Activated CD4-positive, CD25-positive, alpha-beta regulatory T cell treated with anti-CD3 and anti-CD28 coated beads, Interleukin-2, amount 50 U/mL, for 72 hours (primary cell): ENCODE measurements at regions not wholly inside any gene's neighbourhood (a gene's known extent, or its start where the extent isn't known, plus 50 kb on each side); places are given as distances from the start of the nearest gene placed in this dataset.

Experiments used
- DNase-seq: peaks from one replicate; pipeline ENCODE4 v3.0.0; 2021

DNA sequence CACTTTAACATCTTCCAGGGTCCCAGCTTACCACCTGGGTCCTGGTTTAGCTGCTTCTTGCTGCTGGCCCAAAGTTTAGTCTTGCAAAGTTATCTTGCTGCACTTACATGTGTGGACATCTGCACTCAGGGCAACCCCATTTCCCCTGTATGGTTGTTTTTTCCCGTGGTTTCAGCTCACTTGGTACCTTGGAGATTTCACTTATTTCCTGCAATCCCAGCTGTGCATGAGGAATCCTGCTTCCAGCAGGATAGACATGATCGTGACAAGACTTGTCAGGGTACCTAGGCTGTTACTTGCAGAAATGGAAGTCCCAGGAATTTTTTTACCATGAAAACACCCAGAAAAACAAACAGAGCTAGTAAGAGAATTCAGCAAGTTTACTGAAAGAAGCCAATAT, 95.9 kb upstream of the LEP start:
- no peak for DNase-seq

DNA sequence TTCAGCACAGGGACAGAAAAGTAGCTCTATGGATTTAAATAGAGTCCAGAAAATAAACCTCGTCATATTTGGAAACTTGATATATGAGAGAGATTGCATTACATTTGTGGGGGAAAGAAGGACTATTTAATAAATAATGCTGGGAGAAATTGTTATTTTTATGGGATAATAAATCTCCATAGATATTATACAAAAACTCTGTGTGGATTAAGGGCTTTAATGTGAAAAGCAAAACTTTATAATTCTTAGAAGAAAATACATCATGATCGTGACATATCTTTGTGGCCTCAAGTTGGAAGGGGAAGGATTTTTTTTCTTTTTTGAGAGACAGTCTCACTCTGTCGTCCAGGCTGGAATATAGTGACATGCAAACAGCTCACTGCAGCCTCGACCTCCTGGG, 95.0 kb upstream of the LEP start:
- DNase-seq = no peak

DNA sequence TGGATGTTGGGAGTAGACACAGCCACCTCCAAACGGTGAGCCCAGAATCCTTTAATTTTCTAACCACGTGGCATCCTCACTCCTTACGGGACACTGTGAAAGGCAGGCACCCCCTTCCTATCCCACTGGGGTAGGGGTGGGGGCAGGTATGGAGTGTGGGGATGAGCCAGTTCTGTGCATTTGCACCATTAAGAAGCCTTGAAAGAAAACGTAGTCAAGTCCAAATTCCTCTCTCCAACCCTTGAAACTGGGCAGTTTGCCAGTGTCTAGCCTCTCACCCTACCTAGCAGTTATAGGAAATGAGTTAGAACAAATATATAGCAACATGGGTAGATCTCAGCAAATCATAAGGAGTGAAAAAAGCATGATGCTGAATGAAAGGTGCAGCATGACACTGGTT, 92.4 kb upstream of the LEP start:
- no peak for DNase-seq

DNA sequence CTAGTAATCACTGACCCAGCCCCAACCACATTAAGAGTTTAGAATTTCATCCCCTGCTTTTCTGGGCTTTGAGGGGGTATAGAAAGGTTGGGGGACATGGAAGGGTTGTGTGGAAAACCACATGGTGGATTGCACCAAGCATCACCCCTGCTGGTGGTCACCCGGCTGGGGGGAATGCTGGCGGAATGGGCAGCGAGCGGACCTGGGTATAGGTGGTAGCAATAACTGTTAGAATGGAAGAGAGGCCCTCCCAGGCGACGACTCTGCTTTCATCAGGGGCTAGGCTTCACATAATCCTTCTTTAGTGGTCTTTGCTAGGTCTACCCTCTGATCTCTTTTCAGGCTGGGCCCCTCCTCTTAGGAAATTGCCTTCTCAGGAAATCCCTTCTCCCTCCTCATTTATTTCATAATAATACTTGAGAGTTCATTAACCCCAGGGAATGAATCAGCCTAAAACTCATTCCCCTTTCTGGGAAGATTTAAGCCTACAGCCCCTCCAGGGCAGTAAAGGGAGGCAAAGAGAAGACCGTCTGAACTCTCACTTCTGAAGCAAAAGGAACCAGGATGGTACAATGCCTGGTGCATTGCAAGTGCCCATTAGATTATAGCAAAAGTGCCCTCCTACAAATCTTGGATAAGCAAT, 90.7 kb upstream of the LEP start:
- DNase-seq = no peak

DNA sequence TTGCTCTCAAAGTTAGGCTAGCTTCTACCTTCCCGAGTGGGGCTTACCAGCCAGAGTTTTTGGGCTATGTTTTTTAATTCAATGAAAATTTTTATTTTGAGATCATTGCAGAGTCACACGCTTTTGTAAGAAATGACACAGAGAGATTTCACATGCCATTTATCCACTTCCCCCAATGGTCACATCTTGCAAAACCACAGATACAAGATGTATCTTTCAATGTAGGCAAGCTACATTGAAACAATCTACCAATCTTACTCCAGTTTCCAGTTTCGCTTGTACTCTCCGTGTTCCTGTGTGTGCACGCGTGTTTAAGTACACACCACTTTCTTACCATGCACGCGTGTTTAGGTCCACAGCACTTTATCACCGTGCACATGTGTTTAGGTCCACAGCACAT, 89.4 kb upstream of the LEP start:
- DNase-seq = no peak

DNA sequence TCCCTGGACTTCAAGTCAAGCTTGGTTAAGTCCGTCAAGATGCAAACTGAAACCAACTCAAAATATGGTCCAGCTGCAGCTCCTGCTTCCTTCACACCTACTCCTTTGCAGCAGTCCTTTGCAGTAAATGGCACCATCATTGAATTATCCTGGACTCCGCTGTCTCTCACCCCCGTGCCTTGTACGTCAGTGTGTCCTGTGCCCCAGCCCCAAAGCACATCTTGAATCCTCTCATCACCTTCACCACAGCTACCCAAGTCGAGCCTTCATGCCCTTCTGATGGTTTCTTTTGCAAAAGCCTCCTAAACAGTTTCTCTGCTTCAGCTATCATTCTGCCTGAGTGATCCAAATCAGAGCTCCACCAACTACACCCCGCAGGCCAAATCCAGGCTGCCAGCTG, 88.4 kb upstream of the LEP start:
- no peak for DNase-seq

DNA sequence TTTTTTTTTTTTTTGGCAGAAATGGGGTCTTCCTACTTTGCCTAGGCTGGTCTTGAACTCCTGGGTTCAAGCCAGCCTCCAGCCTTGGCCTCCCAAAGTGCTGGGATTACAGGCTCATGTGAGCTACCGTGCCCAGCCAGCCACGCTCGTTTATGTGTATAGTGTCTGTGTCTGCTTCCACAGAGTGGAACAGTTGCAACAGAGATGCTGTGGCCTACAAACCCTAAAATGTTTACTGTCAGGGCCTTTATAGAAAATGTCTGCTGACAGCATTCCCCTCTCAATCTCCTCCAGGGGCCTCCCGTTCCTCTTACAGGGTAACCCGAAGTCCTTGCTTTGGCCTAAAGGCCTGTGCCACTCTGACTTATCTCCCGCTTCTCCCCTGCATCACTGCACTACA, 87.6 kb upstream of the LEP start:
- DNase-seq = no peak

DNA sequence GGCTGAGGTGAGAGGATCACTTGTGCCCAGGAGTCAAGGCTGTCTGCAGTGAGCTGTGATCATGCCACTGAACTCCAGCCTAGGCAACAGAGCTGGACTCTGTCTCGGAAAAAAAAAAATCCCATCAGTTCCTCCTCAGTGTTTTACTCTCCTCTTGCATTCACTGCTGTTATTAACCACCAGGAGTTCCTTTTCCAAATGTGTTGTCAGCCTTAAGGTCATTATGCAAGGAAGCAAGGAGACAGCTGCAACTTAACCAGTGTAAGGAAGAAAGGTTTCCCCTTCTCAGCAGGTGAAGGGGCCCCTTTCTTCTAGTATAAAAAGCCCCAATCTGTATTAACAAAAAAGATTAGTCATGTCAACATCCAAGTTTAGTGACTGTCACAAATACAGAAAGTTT, 86.6 kb upstream of the LEP start:
- no peak for DNase-seq

DNA sequence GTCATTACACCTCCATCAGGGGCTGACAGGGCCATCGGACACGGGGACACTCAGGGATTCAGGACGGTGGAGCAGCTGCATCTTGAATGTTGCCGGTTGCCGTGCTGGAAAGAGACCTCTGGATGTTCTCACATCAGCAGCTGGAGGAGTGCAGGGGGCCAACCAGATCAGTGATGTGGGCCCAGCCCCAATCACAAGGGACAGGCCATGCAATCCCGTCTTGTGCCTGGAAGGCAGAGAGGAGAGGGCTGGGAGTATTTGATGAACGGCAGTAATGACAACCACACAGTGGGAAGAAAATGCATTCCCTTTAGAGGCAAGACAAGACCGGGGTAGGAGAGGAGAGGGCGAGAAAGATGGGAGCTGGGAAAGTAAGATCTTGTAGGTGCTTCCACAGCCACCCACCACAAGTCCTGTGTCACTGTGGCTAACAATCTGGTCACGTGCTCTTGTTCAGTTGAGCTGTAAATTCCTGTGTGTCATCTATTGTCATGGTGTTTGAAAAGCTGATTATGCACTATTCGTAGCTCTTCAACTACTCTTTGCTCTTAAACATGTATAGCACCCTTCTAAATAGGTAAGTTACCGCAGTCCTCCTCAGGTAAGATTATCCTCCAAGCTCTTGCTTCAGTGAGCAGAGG, 85.9 kb upstream of the LEP start:
- no peak for DNase-seq

DNA sequence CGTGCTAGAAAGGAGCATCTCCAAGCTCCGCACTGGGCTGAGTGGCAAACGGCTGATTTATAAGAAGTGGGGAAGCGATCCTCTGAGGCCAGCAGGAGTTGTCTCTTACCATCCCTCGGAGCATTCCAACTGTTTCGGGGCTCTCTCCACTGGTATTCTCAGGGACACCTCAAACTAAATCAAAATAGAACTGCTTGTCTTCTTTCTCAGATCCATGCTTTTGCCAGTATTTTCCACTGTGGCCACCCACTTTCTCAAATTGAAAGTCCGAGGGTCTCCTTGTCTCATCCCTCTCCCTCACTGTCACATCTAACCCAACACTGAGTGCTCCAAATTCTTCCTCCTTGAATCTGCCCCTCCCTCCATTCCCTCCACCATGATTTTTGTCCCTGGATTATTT, 83.2 kb upstream of the LEP start:
- no peak for DNase-seq

DNA sequence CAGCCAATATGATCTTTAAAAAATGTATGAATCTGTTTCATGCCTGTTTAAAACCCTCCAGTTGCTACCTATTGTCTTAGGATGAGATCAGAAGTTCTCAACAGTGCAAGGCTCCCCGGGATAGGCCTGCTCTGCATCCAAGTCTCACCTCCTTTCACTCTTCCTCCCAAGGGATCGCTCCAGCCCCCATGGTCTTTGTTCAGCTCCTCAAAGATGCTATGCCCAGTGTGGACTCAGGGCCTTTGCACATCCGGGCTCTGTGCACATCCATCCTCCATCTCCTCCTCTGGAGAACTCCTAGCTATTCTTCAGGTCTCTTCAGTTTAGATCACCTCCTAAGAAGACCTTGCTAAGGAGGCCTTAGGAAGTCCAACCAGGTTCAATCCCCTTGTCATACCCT, 82.7 kb upstream of the LEP start:
- DNase-seq = no peak

DNA sequence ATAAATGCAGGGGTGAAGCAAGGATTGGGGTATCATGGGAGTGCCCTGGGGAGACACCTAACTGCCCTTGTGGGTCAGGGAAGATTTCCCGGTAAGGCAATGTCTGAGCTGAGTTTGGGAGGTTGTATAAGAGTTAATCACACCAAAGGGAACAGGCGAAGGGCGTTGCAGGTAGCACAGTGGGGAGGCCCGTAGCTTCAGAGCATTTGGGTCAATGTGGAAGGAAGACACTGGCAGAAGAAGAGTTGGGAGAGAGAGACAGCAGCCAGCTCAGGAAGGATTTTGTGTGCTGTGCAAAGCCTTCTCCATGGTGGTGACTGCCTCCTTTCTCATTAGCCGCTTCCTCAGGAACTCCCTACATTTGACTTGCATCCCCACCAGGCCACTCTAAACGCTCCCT, 80.8 kb upstream of the LEP start:
- DNase-seq = no peak

DNA sequence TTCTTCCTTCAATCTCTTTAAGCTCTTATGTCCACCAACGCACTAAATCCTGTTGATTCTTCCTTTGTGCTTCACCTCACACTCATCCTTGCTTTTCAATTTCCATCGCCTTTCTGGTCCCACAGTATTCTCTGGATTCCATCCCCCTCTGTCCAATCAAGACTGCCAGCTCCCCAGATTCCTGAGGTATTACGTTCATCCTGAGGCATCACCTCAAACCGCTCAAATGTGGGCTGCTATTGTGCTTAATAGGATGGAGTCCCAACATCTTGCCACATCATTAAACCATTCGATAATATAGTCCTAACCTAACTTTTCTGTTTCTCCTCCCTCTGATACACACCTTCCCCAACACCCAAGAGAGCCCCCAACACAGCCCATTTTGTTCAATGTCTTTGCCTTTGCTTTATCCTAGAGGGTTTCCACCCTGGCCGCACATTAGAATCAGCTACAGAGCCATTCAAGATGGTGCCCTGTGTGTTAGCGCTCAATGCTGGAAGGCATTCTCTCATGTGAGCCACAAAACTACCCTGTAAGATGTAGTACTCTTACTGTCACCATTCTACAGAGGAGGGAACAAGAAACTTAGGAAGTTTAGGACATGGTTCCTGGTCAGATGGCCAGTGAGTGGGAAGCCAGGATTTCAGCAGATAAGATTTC, 79.5 kb upstream of the LEP start:
- DNase-seq = no peak

DNA sequence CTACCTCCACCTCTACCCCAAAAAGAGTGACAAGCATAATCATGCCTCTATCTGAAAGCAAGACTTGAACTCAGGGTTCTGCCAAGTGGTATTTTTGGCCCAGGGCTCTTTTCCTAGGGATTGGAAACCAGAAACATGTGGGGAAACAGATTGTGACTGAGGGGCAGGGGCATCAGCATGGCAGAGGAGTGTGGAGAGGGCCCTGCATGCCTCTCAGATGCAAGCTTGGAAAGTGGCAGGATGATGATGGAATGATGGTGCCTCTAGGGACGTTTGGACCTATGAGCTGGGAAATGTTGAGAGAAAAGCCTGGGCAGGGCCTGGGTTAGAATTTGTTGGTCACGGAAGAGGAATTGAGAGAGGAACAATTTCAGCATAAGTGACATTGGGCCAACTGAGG, 78.4 kb upstream of the LEP start:
- DNase-seq = no peak

DNA sequence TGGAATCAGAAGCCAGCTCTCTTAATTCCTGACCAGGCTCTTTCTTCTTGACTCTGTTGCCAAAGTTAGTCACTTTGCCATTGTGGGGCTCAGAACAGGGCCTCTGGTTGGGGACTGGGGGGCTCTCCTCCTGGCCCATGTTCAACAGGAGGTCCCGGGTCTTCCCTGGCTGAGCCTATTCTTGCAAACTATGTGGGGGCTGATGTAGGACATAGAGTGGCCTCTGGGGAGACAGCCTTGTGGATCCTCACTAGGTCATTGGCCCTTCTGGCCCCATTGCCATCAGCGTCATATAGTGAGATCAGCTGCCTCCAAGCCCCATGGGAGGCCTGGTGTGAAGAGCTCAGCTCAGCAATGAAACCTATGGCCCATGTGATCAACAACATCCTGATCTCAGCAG, 77.6 kb upstream of the LEP start:
- no peak for DNase-seq

DNA sequence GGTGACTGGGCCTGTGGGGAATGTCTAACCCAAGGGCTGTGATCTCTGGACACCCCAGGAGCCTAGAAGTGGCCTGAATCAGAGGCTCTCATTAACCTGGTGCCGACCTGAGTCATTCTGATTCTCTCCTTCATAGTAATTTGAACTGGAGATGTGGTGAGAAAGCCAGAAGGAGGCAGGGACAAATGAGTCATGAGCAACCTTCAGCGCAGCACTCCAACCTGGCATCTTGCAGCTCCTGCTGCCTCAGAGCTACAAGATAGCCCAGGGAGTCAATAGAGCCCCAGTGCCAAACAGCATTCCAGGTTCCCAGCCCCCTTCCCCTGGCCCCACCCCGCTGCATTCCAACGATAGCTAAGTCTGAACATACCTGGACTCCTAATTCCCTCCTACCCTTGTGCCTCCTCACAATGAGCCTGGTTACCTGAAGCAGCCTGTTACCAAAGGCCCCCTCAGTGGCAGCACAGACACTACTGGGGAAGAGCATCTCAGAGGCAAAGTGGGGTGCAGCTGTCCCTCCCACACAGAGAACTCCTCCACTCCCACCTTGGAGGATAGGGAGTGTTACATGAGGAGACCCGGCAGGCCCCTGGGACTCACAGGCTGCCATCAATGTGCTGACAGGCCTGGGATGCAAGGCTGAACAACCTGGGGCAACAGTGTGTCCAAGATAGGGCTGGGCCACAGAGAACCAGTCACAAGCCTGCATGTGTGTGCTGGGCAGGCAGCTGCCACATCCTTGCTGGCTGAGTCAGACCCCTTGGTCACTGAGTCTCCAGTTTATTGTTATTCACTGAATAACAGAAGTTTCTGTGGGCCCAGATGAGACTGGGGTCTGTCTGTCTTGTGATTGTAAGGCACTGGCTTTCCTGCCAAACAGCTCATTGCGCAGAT, 76.8 kb upstream of the LEP start:
- DNase-seq = no peak

DNA sequence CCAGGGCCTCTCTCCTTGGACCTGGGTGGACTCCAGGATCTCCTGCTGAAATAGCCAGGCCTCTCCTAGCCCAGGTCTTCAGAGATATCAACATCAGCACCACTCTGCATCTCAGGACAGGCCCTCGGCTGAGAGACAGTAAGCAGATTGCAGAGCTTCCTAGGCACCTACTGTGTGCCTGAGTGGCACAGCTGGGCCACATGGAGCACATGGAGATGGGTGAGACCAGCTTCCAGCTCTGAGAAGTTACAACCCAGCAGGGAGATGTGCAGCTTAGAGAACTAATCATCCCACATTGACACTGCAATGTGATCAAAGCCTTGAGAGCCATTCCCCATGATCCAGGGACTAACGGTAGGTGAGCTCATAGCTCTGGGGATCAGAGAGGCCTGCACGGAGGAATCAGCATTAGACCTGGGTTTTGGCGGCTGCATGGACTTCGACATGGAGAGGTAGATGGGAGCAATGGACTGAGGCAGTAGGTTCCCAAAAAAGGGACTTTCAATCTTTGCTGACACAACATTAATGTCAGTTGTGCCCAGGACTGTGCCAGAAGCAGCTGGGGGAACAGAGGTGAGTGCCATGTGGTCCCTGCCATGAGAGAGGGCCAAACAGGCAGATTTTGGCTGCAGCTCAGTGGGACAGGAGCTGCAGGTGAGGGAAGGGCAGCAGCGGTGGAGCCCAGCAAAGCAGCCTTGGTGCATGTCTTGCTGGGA, 76.0 kb upstream of the LEP start:
- DNase-seq = no peak

DNA sequence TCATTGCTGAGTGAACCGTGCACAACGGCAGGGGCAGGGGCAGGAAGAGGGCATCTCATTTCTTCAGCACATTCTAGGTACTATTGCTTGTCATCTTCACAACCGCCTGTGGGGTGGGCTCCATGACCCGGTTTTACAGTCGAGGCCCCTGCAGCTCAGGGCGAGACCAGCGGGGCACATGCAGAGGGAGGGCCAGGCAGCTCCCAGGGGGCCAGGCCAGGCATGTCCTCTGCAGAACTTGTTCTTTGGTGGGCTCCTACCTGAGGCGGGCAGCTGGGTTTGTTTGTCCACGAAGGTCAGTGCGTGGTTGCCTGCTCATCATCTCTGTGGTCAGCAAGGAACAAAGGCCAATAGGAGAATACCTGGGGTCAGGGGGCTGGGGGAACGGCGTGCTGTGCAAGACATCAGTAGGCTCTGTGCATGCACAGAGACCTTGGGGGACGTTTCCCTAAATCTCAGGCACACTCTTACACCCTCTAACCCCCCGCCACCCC, 75.1 kb upstream of the LEP start:
- DNase-seq = no peak

DNA sequence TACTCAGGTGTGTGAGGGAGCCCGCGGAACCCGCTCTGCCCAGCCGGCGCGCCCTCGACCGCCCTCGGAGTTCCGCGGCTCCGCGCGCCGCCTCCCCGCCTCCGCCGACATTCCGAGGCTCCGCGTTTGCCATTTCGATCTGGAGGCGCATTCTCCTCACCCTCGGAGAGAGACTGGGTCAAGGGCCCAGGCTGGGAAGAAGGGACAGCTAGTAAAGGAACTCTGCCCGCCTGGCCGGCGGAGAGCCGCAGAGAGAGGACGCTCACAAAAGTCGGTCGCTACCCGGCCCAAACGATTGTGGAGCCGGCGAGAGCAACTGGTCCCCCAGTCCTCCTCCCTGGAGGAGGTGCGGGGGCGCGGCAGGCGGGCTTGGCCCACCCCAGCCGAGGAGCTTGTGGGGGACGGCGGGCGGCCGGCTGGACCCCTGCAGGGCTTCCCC, 74.5 kb upstream of the LEP start:
- no peak for DNase-seq

DNA sequence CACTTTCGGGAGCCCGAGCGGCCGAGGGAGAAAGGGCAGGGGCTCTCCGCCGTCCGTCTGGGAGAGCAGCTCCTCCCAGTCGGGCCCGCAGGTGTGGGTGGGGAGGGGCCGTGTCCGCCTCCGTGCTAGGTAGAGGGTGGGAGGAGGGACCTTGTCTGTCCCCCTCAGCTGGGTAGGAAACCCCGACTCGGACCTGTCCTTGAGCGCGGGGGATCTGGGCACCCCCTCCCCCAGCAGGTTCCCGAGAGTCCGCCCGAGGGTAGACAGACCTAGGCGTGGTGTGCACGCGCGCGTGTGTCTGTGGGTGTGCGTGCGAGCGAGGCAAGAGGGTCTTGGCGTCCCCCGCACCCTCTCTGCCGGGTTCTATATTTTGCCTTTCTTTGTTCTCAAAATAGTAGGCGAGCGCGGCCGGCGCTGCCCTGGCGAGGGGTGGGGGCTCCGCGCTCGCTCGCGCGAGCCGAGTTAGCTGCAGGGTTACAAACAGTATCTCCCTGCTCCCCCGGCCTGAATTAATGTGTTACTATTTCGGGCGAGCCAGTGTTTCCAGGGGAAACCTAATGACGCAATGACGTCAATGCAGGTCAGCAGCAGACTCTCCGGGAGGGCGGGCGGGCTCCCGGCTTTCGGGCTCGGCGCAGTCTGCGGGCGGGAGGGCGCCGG, 73.9 kb upstream of the LEP start:
- DNase-seq = no peak

DNA sequence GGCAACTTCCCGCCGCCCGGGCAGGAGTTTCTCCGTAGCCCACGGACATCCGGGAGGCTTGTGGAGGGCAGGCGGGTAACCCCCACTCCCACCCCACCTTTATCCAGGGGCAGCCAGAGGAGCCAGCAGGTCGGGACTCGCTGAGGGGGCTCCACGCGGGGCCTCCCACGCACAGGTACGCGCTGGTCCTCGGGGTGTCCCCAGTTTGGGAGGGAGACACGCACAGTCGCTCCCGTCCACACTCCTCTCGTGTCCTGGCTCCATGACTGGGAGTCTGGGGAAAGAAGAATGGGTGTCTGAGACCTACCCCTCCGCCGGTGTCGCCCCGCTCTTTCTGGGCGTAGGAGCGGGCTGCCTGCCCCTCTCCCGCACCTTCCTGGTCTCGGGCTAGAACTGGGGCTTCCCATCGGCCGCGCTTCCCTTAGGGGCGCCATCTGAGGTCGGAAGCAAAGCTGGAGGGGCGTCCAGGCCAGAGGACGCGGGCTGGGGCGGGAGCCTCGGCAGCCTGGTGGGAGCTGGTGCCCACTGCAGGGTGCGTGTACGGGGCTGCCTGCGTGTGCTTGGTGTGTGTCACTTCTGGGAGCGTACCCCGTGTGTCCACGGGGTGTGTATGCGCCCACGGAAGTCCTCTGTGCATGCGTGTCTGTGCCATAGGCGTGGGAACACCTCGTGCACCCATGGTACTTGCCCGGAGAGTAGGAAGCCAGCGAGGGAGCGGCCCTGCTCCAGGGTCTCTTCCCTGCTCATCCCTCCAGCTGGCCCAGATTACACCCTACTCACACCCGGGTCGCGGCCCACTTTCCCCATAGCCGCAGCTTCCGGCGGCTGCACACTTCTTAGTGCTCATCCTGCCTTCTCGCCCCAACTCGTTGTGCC, 73.0 kb upstream of the LEP start:
- no peak for DNase-seq
